Choroid plexus epithelial cell (primary cell): ENCODE measurements at regions not wholly inside any gene's neighbourhood (a gene's known extent, or its start where the extent isn't known, plus 50 kb on each side); places are given as distances from the start of the nearest gene placed in this dataset.

Source experiments
- DNase-seq: peaks from one replicate; pipeline ENCODE4 v3.0.0-alpha.2; 2010; ENCODE audit warnings: low read depth
- H3K4me3 ChIP-seq: 2 replicates; pipeline ENCODE4 v1.5.1; 2011; ENCODE audit warnings: low read depth, mild to moderate bottlenecking, control low read depth, low read length, moderate library complexity
- TF ChIP-seq, protein P1 (sequence below): conservative IDR thresholded peaks from 2 replicates; pipeline ENCODE4 v1.5.1; 2011; ENCODE audit warnings: low read depth, mild to moderate bottlenecking, control low read depth, inconsistent platforms, low read length, moderate library complexity

DNA sequence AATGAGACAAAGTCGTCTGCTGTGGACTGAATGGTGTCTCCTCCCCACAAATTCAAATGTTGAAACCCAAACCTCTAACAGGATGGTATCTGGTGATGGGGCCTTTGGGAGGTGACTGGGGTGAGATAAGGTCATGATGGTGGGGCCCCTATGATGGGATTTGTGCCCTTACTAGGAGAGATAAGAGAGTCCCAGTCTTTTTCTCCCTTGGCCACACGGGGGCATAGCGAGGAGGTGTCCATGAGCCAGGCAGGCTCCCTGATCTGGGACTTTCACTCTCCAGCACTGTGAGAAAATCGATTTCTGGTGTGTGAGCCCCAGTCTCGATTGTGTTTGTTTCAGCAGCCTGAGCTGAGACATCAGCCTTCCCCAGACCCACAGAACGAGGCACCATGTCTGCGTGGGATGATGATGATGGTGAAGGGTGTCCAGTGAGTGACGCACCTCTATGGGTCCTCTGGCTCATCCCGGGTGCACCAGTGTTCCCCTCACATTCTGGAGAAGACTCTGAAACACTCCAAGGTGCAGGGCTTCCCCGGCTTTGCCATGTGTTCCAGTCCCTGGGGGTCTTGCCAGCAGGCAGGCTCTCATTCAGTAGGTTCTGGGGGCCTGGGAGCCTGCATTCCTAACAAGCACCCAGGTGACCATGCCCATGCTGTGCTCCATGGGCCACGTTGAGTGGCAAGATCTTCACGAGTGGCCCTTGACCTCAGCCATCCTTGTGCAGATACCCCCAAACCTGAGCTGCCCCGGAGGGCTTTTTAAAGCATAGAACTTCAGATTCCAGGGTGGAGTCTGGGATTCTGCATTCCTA is 363.0 kb downstream of the CTTN start:
- H3K4me3 ChIP-seq = no peak overlapping the region
- TF ChIP-seq, protein P1, sequence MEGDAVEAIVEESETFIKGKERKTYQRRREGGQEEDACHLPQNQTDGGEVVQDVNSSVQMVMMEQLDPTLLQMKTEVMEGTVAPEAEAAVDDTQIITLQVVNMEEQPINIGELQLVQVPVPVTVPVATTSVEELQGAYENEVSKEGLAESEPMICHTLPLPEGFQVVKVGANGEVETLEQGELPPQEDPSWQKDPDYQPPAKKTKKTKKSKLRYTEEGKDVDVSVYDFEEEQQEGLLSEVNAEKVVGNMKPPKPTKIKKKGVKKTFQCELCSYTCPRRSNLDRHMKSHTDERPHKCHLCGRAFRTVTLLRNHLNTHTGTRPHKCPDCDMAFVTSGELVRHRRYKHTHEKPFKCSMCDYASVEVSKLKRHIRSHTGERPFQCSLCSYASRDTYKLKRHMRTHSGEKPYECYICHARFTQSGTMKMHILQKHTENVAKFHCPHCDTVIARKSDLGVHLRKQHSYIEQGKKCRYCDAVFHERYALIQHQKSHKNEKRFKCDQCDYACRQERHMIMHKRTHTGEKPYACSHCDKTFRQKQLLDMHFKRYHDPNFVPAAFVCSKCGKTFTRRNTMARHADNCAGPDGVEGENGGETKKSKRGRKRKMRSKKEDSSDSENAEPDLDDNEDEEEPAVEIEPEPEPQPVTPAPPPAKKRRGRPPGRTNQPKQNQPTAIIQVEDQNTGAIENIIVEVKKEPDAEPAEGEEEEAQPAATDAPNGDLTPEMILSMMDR = no peak
- no peak for DNase-seq

DNA sequence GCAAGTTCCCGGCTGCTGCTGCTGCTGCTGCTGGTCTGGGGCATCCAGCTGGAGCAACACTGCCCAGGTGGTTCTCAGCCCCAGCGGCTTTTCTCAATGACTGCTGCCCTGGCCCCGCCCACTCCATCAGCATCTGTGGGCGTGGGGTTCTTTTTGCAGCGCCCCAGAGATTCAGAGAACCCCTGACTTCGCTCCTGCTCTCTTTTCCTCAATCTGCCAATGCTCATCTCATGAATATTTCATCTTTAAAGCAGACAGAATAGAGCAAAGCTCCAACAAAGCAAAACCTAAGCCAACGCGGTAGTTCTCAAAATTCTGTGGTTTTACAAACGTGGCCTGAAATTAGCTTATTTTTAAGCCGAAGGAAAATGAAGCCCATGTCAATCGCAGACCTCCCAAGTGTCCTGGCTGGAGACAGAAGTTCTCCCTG is 363.6 kb downstream of the CTTN start:
- TF ChIP-seq, protein P1 = no peak
- no peak for DNase-seq
- no peak overlapping the region for H3K4me3 ChIP-seq

DNA sequence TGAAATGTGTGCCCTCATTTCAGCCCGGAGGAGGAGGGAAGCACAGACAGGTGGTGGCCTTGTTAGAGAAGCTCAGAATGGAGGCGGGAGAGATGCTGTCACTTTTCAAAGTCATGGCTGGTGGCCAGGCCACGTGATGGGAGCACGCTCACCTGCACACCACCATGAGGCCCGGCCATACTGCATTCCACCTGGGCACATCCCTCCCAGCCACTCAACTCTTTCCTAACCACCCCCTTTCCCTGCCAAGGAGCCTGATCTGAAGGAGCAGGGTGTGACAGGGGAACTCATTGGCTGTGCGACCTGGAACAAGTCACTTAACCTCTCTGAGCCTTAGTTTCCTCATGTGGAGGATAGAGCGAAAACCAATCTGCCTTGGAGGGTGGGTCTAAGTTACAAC is 364.5 kb downstream of the CTTN start:
- TF ChIP-seq, protein P1 = no peak
- H3K4me3 ChIP-seq = no peak overlapping the region
- no peak for DNase-seq

DNA sequence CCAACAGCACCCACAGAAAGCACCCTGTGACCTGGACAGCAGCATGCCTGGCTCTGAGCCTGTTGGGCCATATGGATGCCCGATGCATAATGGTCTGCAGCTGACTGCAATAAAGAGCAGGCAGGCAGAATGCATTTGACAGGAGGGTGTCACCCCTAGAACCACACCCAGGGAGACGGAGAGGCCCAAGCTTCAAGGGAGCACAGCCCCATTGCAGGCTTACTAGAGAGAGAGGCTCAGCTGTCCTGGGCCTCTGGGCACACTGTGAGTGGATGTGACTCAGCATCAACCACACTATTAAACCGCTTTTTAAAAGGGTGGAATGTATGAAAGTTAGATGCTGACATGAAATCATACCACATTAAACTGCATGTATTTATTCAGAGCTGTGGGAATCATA is 365.3 kb downstream of the CTTN start:
- TF ChIP-seq, protein P1 = no peak
- no peak for DNase-seq
- no peak overlapping the region for H3K4me3 ChIP-seq

DNA sequence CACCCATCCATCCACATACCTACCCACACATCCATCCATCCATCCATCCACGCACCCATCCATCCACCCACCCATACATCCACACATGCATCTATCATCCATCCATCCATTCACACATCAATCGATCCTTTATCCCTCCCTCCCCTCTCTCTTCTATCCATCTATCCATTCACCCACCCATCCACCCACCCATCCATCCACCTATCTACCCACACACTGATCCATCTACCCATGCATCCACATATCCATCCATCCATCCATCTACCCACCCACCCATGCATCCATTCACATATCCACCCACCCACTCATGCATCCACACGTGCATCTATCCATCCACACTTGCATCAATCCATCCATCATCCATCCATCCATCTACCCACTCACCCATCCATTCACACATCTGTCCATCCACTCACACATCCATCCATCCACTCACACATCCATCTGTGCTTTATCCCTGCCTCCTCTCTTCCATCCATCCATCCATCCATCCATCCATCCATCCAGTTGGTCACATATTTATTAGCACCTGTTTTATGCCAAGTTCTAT is 366.1 kb downstream of the CTTN start:
- DNase-seq = no peak
- TF ChIP-seq, protein P1 = no peak
- no peak overlapping the region for H3K4me3 ChIP-seq

DNA sequence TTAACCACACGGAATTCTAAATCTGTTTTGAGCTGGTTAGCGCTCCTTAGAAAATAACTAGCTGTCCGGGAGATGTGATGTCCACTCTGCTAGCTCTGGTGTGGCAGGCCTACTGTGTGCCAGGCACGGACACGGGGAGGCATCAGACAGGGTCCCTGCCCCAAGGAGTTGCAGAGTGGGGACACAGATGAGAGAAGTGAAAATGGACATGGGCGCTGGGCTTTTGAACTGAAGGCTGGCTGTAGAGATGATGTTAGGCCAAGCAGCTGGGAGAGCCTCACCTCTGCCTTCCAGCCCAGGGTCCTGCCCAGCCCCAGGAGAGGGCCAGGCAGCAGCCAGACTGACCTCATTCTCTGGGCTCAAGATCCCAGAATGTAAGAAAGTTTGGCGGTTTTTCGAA is 368.6 kb downstream of the CTTN start:
- TF ChIP-seq, protein P1 = no peak
- no peak overlapping the region for H3K4me3 ChIP-seq
- DNase-seq = no peak
